ENCODE measurements at regions not wholly inside any gene's neighbourhood (a gene's known extent, or its start where the extent isn't known, plus 50 kb on each side); places are given as distances from the start of the nearest gene placed in this dataset.
A peak's percentile ranks its signal among the peaks of the same experiment; 100 is the strongest.
"Not testable (repeated sequence)": the region's sequence is repeated elsewhere in the genome, so short reads cannot be mapped to it uniquely, and the experiment has no call there.

DNA sequence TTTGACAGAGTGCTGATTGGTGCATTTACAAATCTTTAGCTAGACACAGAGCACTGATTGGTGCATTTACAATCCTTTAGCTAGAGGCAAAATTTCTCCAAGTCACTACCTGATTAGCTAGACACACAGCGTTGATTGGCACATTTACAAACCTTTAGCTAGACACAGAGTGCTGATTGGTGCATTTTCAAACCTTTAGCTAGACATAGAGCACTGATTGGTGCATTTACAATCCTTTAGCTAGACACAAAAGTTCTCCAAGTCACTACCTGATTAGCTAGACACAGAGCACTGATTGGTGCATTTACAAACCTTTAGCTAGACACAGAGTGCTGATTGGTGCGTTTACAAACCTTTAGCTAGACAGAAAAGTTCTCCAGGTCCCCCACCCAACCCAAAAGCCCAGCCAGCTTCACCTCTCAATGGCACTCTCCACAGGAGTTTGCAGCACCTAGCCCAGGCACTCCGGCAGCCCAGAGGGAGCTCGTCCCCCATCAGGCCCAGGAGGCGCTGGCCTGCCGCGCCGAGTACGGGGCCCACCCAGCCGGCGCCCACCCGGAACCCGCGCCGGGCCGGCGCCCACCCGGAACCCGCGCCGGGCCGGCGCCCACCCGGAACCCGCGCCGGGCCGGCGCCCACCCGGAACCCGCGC, 241.8 kb downstream of the ASXL3 start:
- H3K9me3 ChIP-seq (ENCODE audit: control insufficient read depth in 4 of 4, low read length in 3 of 4); DNase-seq (ENCODE audit: low spot score); H3K27ac ChIP-seq (ENCODE audit: low read depth in 1 of 2, low read length in 2 of 2); H3K27me3 ChIP-seq (ENCODE audit: control insufficient read depth in 4 of 4, insufficient read depth in 4 of 4, low read length in 3 of 4); H3K4me1 ChIP-seq (ENCODE audit: control insufficient read depth in 4 of 4, insufficient read depth in 4 of 4, low read length in 3 of 4); H3K9ac ChIP-seq (ENCODE audit: low read depth in 1 of 2, low read length in 2 of 2); H3K36me3 ChIP-seq (ENCODE audit: control insufficient read depth in 4 of 4, insufficient read depth in 3 of 4, low read depth in 1 of 4, low read length in 3 of 4); H3K4me3 ChIP-seq (ENCODE audit: low read depth in 1 of 3, low read length in 3 of 3): not testable (repeated sequence)
- TF ChIP-seq SP1 (IDR thresholded peaks at IDR 0.05) = peak; percentile 7
- 72% methylated on average over 23 of the region's 32 CpGs for WGBS

DNA sequence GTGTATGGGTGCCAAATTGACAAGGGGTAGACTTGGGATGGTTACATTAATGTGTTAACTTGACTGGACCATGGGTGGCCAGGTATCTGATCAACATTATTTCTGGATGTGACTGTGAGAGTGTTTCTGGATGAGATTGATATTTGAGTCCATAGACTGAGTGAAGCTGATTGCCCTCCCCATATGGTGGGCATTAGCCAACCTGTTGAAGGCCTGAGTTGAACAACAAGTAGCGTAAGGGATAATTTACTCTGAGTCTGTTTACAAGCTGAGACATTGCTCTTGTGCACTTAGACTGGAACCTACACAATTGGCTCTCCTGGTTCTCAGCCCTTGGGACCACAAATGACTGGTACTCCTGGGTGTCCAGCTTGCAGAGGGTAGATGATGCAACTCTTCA, 240.1 kb downstream of the ASXL3 start:
- no peak for DNase-seq (ENCODE audit: low spot score)
- Histone ChIP-seq H3K36me3 (ENCODE audit: control insufficient read depth in 4 of 4, insufficient read depth in 3 of 4, low read depth in 1 of 4, low read length in 3 of 4) (no peaks in the 10 kb centered on the region), H3K9me3 (ENCODE audit: control insufficient read depth in 4 of 4, low read length in 3 of 4) (no peaks in the 10 kb centered on the region), H3K27ac (ENCODE audit: low read depth in 1 of 2, low read length in 2 of 2) (no peak overlapping the region), H3K9ac (ENCODE audit: low read depth in 1 of 2, low read length in 2 of 2) (no peak overlapping the region), H3K4me3 (ENCODE audit: low read depth in 1 of 3, low read length in 3 of 3) (no peak overlapping the region), H3K4me1 (ENCODE audit: control insufficient read depth in 4 of 4, insufficient read depth in 4 of 4, low read length in 3 of 4) (peaks cover 0 to 2% (median 0%) of the 10 kb centered on the region in 4 donors), H3K27me3 (ENCODE audit: control insufficient read depth in 4 of 4, insufficient read depth in 4 of 4, low read length in 3 of 4) (no peaks in the 10 kb centered on the region)
- WGBS = 100% methylated on average over 1 of the region's 1 CpG
- TF ChIP-seq RAD21 (IDR thresholded peaks at IDR 0.05) (no peak), GABPA (IDR thresholded peaks at IDR 0.05 in 1 of 2, conservative IDR thresholded peaks at IDR 0.05 in 1 of 2) (no peak), SP1 (IDR thresholded peaks at IDR 0.05) (no peak), JUND (IDR thresholded peaks at IDR 0.05) (no peak), NR2F2 (IDR thresholded peaks at IDR 0.05) (no peak)
- TF ChIP-seq, protein P1, sequence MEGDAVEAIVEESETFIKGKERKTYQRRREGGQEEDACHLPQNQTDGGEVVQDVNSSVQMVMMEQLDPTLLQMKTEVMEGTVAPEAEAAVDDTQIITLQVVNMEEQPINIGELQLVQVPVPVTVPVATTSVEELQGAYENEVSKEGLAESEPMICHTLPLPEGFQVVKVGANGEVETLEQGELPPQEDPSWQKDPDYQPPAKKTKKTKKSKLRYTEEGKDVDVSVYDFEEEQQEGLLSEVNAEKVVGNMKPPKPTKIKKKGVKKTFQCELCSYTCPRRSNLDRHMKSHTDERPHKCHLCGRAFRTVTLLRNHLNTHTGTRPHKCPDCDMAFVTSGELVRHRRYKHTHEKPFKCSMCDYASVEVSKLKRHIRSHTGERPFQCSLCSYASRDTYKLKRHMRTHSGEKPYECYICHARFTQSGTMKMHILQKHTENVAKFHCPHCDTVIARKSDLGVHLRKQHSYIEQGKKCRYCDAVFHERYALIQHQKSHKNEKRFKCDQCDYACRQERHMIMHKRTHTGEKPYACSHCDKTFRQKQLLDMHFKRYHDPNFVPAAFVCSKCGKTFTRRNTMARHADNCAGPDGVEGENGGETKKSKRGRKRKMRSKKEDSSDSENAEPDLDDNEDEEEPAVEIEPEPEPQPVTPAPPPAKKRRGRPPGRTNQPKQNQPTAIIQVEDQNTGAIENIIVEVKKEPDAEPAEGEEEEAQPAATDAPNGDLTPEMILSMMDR (IDR thresholded peaks at IDR 0.05; ENCODE audit: low read depth, low read length, missing input control) = no peak
- TF ChIP-seq, protein P2, sequence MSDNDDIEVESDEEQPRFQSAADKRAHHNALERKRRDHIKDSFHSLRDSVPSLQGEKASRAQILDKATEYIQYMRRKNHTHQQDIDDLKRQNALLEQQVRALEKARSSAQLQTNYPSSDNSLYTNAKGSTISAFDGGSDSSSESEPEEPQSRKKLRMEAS (IDR thresholded peaks at IDR 0.05) = no peak

DNA sequence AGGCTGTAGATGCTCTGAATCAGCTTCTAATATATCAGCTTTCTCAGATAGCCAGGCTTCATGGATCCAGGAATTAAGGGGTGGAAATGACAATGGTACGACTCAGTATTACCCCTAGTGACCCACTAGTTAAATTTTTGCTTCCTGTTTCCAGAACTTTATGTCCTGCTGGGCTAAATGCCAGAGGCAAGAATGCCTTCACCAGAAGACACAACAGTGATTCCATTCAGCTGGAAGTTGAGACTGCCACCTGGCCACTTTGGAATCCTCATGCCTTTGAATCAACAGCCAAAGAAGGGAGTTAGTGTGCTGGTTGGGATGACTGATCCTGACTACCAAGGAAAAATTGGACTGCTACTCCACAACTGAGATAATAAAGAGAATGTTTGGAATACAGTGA, 239.1 kb downstream of the ASXL3 start:
- TF ChIP-seq NR2F2 (IDR thresholded peaks at IDR 0.05) = no peak
- TF ChIP-seq, protein P3, sequence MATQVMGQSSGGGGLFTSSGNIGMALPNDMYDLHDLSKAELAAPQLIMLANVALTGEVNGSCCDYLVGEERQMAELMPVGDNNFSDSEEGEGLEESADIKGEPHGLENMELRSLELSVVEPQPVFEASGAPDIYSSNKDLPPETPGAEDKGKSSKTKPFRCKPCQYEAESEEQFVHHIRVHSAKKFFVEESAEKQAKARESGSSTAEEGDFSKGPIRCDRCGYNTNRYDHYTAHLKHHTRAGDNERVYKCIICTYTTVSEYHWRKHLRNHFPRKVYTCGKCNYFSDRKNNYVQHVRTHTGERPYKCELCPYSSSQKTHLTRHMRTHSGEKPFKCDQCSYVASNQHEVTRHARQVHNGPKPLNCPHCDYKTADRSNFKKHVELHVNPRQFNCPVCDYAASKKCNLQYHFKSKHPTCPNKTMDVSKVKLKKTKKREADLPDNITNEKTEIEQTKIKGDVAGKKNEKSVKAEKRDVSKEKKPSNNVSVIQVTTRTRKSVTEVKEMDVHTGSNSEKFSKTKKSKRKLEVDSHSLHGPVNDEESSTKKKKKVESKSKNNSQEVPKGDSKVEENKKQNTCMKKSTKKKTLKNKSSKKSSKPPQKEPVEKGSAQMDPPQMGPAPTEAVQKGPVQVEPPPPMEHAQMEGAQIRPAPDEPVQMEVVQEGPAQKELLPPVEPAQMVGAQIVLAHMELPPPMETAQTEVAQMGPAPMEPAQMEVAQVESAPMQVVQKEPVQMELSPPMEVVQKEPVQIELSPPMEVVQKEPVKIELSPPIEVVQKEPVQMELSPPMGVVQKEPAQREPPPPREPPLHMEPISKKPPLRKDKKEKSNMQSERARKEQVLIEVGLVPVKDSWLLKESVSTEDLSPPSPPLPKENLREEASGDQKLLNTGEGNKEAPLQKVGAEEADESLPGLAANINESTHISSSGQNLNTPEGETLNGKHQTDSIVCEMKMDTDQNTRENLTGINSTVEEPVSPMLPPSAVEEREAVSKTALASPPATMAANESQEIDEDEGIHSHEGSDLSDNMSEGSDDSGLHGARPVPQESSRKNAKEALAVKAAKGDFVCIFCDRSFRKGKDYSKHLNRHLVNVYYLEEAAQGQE (IDR thresholded peaks at IDR 0.05) = no peak
- TF ChIP-seq, protein P2 (IDR thresholded peaks at IDR 0.05) = no peak
- no peak for TF ChIP-seq JUND (IDR thresholded peaks at IDR 0.05)
- TF ChIP-seq SP1 (IDR thresholded peaks at IDR 0.05) = no peak
- TF ChIP-seq FOXA2 (IDR thresholded peaks at IDR 0.05) = no peak
- no peak for TF ChIP-seq FOXA1 (IDR thresholded peaks at IDR 0.05)
- TF ChIP-seq EGR1 (IDR thresholded peaks at IDR 0.05; ENCODE audit: low read depth in 2 of 2) = no peak
- peaks cover 0 to 2% (median 0%) of the 10 kb centered on the region in 4 donors for H3K4me1 ChIP-seq (ENCODE audit: control insufficient read depth in 4 of 4, insufficient read depth in 4 of 4, low read length in 3 of 4)
- H3K9me3 ChIP-seq (ENCODE audit: control insufficient read depth in 4 of 4, low read length in 3 of 4) = no peaks in the 10 kb centered on the region
- 40% methylated on average over 1 of the region's 1 CpG for WGBS
- H3K36me3 ChIP-seq (ENCODE audit: control insufficient read depth in 4 of 4, insufficient read depth in 3 of 4, low read depth in 1 of 4, low read length in 3 of 4) = no peaks in the 10 kb centered on the region
- no peak overlapping the region for H3K9ac ChIP-seq (ENCODE audit: low read depth in 1 of 2, low read length in 2 of 2)
- no peak overlapping the region for H3K27ac ChIP-seq (ENCODE audit: low read depth in 1 of 2, low read length in 2 of 2)
- no peaks in the 10 kb centered on the region for H3K27me3 ChIP-seq (ENCODE audit: control insufficient read depth in 4 of 4, insufficient read depth in 4 of 4, low read length in 3 of 4)
- DNase-seq (ENCODE audit: low spot score) = no peak
- H3K4me3 ChIP-seq (ENCODE audit: low read depth in 1 of 3, low read length in 3 of 3) = no peak overlapping the region
